Stimulated activated CD8-positive, alpha-beta memory T cell treated with anti-CD3 and anti-CD28 coated beads, Interleukin-12 subunit alpha, Interleukin-12 subunit beta, amount 100 ng/mL, for 1 hour (primary cell): ENCODE measurements at regions not wholly inside any gene's neighbourhood (a gene's known extent, or its start where the extent isn't known, plus 50 kb on each side); places are given as distances from the start of the nearest gene placed in this dataset.
"Not testable (repeated sequence)": the region's sequence is repeated elsewhere in the genome, so short reads cannot be mapped to it uniquely, and the experiment has no call there.

Source experiments
- DNase-seq: peaks from one replicate; pipeline ENCODE4 v3.0.0-alpha.2; 2020; ENCODE audit warnings: low read depth

- DNase-seq, result no peak
These were observed 342.6 kb downstream of the TCERG1L start for GRCh38 chr10:130968964-130969363.

GRCh38 chr10:130969700-130970099, 341.8 kb downstream of the TCERG1L start:
- DNase-seq, result no peak

- no peak for DNase-seq
These were observed 341.0 kb downstream of the TCERG1L start for GRCh38 chr10:130970341-130971122.

DNA sequence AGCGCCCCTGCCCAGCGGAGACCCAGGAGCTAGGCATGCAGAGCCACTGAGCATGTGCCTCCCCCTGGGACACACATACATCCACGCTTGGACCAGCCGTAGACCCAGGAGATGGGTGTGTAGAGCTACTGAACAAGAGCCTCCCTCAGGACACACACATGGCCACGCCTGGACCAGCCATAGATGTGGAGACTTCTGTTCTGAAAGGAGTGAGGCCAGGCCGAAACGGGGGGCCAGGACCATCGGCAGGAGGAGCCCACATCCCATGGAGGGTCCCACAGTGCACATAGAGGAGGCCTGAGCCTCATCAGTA, 340.4 kb downstream of the TCERG1L start:
- DNase-seq, result no peak

DNA sequence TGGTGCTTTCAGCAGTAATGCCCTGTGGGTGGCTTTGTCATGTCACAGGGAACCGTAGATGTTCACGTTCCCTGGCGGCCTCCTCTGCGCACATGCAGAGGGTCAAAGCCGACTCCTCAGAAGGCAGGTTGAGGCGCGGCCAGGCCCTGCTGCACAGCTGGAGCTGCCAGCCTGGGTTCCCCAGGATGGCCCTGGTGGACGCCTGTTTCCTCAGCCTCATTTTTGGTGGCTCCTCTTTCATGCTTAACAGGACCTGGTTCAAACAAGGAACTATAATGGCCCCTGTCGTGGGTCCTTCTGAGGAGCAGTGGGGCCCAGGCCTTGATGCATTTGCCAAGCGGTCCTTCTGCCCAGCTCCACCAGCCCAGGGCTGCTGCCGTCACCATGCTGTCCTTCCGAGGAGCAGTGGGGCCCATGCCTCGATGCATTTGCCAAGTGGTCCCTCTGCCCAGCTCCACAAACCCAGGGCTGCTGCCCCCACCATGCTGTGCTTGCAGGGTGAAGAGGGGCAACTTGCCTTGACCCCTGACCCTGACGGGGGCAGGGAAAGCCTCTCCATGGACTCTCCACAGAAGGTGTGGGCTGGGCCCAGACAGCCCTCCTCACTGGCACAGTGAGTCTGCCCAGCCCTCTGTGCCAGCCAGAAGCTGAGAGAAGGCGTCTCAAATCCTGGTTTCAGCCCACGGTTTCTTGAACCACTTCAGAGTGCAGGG, 338.2 kb downstream of the TCERG1L start:
- no peak for DNase-seq

DNA sequence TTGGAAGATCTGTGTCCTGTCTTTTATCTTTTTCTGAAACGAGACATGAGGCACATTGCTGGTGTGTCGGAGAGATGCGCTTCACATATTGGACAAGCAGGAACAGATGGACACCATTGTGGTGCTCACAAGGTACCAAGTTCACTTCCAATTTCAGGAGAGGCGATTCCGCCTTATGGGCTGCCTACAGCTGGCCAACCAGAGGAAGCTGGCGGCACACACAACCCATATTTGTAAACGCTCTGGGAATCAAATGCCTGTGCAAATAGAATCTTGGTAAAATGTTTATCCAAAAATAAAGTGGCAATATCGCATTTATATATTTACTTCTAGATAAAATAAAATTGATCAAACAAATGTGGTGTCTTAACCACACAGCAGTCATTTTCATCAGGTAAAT, 337.4 kb downstream of the TCERG1L start:
- no peak for DNase-seq

- not testable (repeated sequence) for DNase-seq
These were observed 336.2 kb downstream of the TCERG1L start for GRCh38 chr10:130975351-130975750.

- no peak for DNase-seq
These were observed 328.7 kb downstream of the TCERG1L start for GRCh38 chr10:130982802-130983201.

GRCh38 chr10:130983749-130984148, 327.8 kb downstream of the TCERG1L start:
- DNase-seq, result no peak

DNA sequence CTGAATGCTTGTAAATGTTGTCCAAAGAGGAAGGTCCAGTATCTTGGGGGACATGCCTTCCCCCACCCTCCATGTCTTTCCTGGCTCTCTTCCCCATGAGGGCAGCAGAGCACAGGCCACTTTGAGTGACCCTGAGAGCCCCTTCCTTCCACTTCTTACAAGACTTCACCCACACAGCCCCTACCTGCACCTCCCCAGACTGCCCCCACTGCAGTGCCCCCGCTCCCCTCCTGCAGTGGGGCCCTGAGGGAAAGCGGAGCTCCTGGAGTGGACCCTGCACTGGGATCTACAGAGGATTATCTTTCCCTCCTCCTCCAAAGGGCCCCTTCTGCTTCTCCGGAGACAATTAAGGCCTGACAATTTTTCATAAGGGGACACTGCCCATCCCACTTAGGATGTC, 326.8 kb downstream of the TCERG1L start:
- no peak for DNase-seq

DNA sequence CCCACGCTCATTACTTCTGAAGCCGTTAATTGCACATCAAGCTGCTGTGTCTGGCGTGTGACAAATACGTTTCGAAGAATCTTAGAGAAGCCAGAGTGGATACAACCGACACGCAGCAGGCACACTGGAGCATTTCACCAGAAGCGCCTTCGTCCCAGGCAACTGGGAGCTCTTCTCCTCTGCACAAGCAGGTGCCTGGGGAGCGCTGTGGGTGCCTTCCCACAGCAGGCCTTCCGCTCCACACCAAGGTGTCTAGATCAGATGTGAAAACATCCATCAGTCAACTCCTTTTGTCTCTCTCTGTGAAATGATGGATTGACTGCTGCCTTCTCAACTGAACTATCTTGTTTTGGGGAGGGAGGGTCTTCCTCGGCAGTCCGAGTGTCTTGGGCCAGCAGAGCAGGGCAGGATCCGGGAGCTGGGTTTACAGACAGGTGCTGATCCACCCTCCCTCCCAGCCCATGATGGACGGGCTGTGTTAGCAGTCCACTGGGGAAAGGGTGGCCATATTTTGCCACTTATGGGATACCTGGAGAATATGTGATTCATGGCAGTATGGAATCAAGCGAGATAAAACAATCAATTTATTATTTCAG, 326.3 kb downstream of the TCERG1L start:
- no peak for DNase-seq

DNA sequence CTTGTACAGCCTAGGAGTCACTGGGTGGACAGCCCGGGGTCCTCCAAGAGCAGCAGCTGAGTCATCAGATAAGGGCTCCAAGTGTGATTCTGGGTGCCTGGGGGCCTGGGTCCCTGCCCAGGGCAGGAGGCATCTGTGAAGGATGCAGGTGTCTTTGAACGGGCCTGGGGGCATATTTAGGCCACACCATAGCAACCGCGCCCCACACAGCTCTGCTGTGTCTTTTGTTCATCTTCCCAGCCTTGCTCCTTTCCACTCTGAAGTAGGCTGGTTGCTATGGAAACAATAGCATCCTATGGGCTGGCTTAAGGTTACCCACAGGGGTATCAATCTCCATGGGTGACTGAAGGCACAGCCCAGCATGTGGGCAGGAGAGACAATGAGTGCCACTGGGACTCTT, 324.7 kb downstream of the TCERG1L start:
- DNase-seq, result no peak

DNA sequence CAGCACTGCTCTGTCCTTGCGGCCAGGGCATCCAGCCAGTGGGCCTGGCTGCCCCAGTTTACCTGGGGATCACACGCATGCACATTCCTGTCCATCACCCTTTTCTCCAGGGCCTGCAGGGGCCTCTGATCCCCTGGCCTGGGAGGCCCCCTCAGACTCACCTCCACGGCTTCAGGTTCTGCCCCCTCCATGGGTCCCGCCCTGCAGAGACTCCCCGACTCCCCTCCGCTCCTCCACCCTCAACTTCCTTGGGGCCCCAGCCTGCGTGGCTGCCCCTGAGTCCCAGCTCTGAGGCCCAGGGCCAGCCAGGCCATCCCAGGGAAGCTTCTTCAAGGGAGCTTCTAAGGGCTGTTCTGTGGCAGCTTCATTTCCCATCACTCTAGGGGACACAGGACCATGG, 324.1 kb downstream of the TCERG1L start:
- no peak for DNase-seq

- no peak for DNase-seq
These were observed 321.8 kb downstream of the TCERG1L start for GRCh38 chr10:130989670-130990232.

GRCh38 chr10:130990486-130990885, 321.0 kb downstream of the TCERG1L start:
- DNase-seq, result no peak

GRCh38 chr10:130992802-130993523, 318.6 kb downstream of the TCERG1L start:
- DNase-seq, result no peak

GRCh38 chr10:130993612-130994011, 317.9 kb downstream of the TCERG1L start:
- no peak for DNase-seq

GRCh38 chr10:130994191-130994590, 317.3 kb downstream of the TCERG1L start:
- DNase-seq, result no peak

DNA sequence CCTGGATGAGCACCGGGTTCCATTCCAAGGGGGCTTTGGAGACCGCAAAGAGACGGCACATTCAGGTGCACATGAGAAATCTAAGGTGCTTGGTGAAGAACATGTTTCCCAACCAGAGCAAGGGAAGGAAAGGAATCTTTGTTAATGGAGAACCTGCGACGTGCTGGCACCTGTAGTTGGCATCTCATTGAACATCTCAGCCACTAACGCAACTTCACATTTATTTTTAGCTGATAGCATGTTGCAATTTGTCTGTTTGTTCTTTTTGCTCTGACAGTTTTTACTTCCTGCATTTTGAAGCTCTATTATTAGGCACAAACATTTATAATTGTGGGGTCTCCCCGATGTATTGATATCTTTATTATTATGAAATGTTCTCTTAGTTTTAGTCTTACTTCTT, 316.7 kb downstream of the TCERG1L start:
- no peak for DNase-seq

DNA sequence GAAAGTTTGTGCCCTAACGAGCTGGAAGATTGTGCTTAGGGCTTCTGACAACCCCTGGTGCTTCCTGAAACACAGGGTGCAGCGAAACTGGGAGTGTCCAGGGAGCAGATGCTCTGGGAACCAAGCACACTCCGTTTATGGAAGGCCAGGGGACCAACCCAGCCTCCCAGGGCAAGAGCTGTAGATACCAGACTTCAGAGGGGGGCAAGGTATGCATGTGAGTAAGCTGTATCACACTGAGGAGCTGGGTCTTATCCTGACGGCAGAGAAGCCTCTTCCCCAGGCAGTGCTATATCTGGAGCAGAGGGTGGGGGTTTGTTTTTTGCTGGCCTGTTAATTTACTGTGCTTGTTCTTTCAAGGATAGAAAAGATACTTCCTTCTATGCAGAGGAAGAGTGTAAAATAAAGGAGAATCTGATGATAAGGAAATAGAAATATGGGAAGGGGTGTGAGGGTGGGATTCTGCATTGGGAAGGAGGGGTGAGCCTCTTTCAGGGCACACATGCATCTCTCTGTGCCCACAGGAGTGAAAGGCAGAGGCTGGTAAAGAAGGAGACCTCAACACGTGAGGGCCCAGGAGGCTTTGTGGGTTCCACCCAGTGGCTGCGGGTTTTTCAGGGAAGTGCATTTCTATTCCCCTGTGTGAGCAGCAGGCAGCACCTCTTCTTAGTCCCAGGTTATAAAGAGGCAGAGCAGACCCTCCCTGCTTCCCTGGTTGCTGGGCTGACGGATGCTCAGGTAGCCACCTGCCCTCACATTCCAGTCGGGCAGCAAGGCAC, 314.1 kb downstream of the TCERG1L start:
- no peak for DNase-seq

GRCh38 chr10:130998046-130998435, 313.5 kb downstream of the TCERG1L start:
- no peak for DNase-seq

GRCh38 chr10:130998642-130999041, 312.9 kb downstream of the TCERG1L start:
- DNase-seq, result no peak
